NCI-H526 (cell line): ENCODE measurements at regions not wholly inside any gene's neighbourhood (a gene's known extent, or its start where the extent isn't known, plus 50 kb on each side); places are given as distances from the start of the nearest gene placed in this dataset.

ENCODE experiments used
- DNase-seq, 2 experiments: peaks; one replicate each; lab custom pipeline; 2025; lab: John Stamatoyannopoulos, UW

- DNase-seq: no peak
These were observed 850.2 kb upstream of the CELF4 start for GRCh38 chr18:38415811-38416210.

GRCh38 chr18:38413193-38413592, 847.6 kb upstream of the CELF4 start:
- DNase-seq: no peak

GRCh38 chr18:38406607-38407006, 841.0 kb upstream of the CELF4 start:
- DNase-seq: no peak

GRCh38 chr18:38402509-38402908, 836.9 kb upstream of the CELF4 start:
- no peak for DNase-seq

- no peak for DNase-seq
These were observed 831.5 kb upstream of the CELF4 start for GRCh38 chr18:38397094-38397493.

- no peak for DNase-seq
These were observed 820.5 kb upstream of the CELF4 start for GRCh38 chr18:38386146-38386545.

- no peak for DNase-seq
These were observed 804.4 kb upstream of the CELF4 start for GRCh38 chr18:38369772-38370690.

- no peak for DNase-seq
These were observed 803.3 kb upstream of the CELF4 start for GRCh38 chr18:38368886-38369285.

GRCh38 chr18:38368246-38368645, 802.6 kb upstream of the CELF4 start:
- DNase-seq: no peak

- no peak for DNase-seq
These were observed 801.9 kb upstream of the CELF4 start for GRCh38 chr18:38367473-38367872.

- no peak for DNase-seq
These were observed 796.7 kb upstream of the CELF4 start for GRCh38 chr18:38362286-38362792.

- DNase-seq: no peak
These were observed 793.4 kb upstream of the CELF4 start for GRCh38 chr18:38358805-38359657.

- DNase-seq: no peak
These were observed 787.6 kb upstream of the CELF4 start for GRCh38 chr18:38353149-38353548.

GRCh38 chr18:38350141-38350540, 784.5 kb upstream of the CELF4 start:
- DNase-seq: no peak

GRCh38 chr18:38330573-38330972, 765.0 kb upstream of the CELF4 start:
- no peak for DNase-seq

GRCh38 chr18:38329145-38329544, 763.5 kb upstream of the CELF4 start:
- no peak for DNase-seq

GRCh38 chr18:38322206-38322605, 756.6 kb upstream of the CELF4 start:
- DNase-seq: no peak

- no peak for DNase-seq
These were observed 755.7 kb upstream of the CELF4 start for GRCh38 chr18:38321262-38321661.

- DNase-seq: no peak
These were observed 752.8 kb upstream of the CELF4 start for GRCh38 chr18:38318416-38318815.

- no peak for DNase-seq
These were observed 748.2 kb upstream of the CELF4 start for GRCh38 chr18:38313831-38314230.

- DNase-seq: no peak
These were observed 746.9 kb upstream of the CELF4 start for GRCh38 chr18:38312532-38312931.

- no peak for DNase-seq
These were observed 745.3 kb upstream of the CELF4 start for GRCh38 chr18:38310936-38311335.

GRCh38 chr18:38307914-38308313, 742.3 kb upstream of the CELF4 start:
- DNase-seq: no peak
